ENCODE measurements at regions not wholly inside any gene's neighbourhood (a gene's known extent, or its start where the extent isn't known, plus 50 kb on each side); places are given as distances from the start of the nearest gene placed in this dataset.
A peak's percentile ranks its signal among the peaks of the same experiment; 100 is the strongest.
"Not testable (repeated sequence)": the region's sequence is repeated elsewhere in the genome, so short reads cannot be mapped to it uniquely, and the experiment has no call there.

- TF ChIP-seq POLR2A (IDR thresholded peaks at IDR 0.05) (no peak), CTCF (IDR thresholded peaks at IDR 0.05) (no peak), POLR2AphosphoS5 (IDR thresholded peaks at IDR 0.05) (no peak)
- Histone ChIP-seq H3K36me3 (peaks cover 14 to 64% (median 45%) of the 10 kb centered on the region in 4 donors), H3K4me3 (no peak overlapping the region), H3K27ac (no peak overlapping the region), H3K9me3 (no peaks in the 10 kb centered on the region), H3K27me3 (no peaks in the 10 kb centered on the region), H3K4me1 (peaks cover 0 to 6% (median 2%) of the 10 kb centered on the region in 4 donors)
- 91 to 98% (median 96%) methylated on average over 1 of the region's 1 CpG for WGBS, 5 donors
- no peak for DNase-seq
- intact Hi-C loops (cut with DNase I; ENCODE audit: low total_unique reads), result no loop called here
Measured at GRCh38 chr6:144429753-144430152, 144.6 kb downstream of the UTRN start.

- 96 to 99% (median 97%) methylated on average over 11 to 23 of the region's 24 CpGs for WGBS, 5 donors
- intact Hi-C loops (cut with DNase I; ENCODE audit: low total_unique reads); DNase-seq: not testable (repeated sequence)
Measured at GRCh38 chr6:144433446-144433845, 148.3 kb downstream of the UTRN start.

GRCh38 chr6:144434308-144434990 lies 149.3 kb downstream of the UTRN start:
- peaks cover 0 to 20% (median 7%) of the 10 kb centered on the region in 4 donors for H3K4me1 ChIP-seq
- H3K9me3 ChIP-seq, result no peaks in the 10 kb centered on the region
- H3K27ac ChIP-seq, result peak overlapping the region in 2 of 5 donors; percentile 23 to 46
- no peak for DNase-seq
- no peak for TF ChIP-seq EP300 (IDR thresholded peaks at IDR 0.05)
- no peak for TF ChIP-seq CTCF (IDR thresholded peaks at IDR 0.05)
- no peak for TF ChIP-seq POLR2A (IDR thresholded peaks at IDR 0.05)
- no peak for TF ChIP-seq POLR2AphosphoS5 (IDR thresholded peaks at IDR 0.05)
- H3K27me3 ChIP-seq, result no peaks in the 10 kb centered on the region
- H3K4me3 ChIP-seq, result no peak overlapping the region
- intact Hi-C loops (cut with DNase I; ENCODE audit: low total_unique reads), result no loop called here
- 86 to 98% (median 93%) methylated on average over 5 to 6 of the region's 6 CpGs for WGBS, 5 donors
- peaks cover 35 to 68% (median 53%) of the 10 kb centered on the region in 4 donors for H3K36me3 ChIP-seq

More at GRCh38 chr6:144433446-144433845, 148.3 kb downstream of the UTRN start:
- H3K27ac ChIP-seq, H3K27me3 ChIP-seq, H3K4me3 ChIP-seq, H3K9me3 ChIP-seq: not testable (repeated sequence)
- H3K36me3 ChIP-seq, result peaks cover 26 to 67% (median 48%) of the 10 kb centered on the region in 4 donors
- peaks cover 0 to 20% (median 7%) of the 10 kb centered on the region in 4 donors for H3K4me1 ChIP-seq

- Histone ChIP-seq H3K36me3 (peaks cover 40 to 68% (median 55%) of the 10 kb centered on the region in 4 donors), H3K4me3 (no peak overlapping the region), H3K4me1 (peaks cover 0 to 20% (median 7%) of the 10 kb centered on the region in 4 donors), H3K9me3 (no peaks in the 10 kb centered on the region), H3K27ac (peak overlapping the region in 2 of 5 donors; percentile 23 to 46), H3K27me3 (no peaks in the 10 kb centered on the region)
- WGBS, 5 donors, result 82 to 90% (median 85%) methylated on average over 5 of the region's 5 CpGs
- TF ChIP-seq EP300 (IDR thresholded peaks at IDR 0.05) (no peak), POLR2AphosphoS5 (IDR thresholded peaks at IDR 0.05) (no peak), CTCF (IDR thresholded peaks at IDR 0.05) (no peak), POLR2A (IDR thresholded peaks at IDR 0.05) (no peak)
- intact Hi-C loops (cut with DNase I; ENCODE audit: low total_unique reads), result no loop called here
- DNase-seq, result no peak
Measured at GRCh38 chr6:144435602-144436426, 150.7 kb downstream of the UTRN start.
